Activated CD4-positive, alpha-beta T cell treated with anti-CD3 and anti-CD28 coated beads for 24 hours (primary cell): ENCODE measurements at regions not wholly inside any gene's neighbourhood (a gene's known extent, or its start where the extent isn't known, plus 50 kb on each side); places are given as distances from the start of the nearest gene placed in this dataset.
"Not testable (repeated sequence)": the region's sequence is repeated elsewhere in the genome, so short reads cannot be mapped to it uniquely, and the experiment has no call there.

Experiments
- DNase-seq, 2 donors: peaks; one replicate each; pipeline ENCODE4 v3.0.0-alpha.2; 2020; ENCODE audit warnings: low read depth in 2 of 2

GRCh38 chr4:126338548-126338947, 1023.8 kb downstream of the FAT4 start:
- no peak for DNase-seq

- DNase-seq = no peak
Observed at GRCh38 chr4:126341927-126342326, 1027.2 kb downstream of the FAT4 start.

- DNase-seq = no peak
Observed at GRCh38 chr4:126344472-126344871, 1029.7 kb downstream of the FAT4 start.

GRCh38 chr4:126346654-126347053, 1031.9 kb downstream of the FAT4 start:
- DNase-seq = no peak

- DNase-seq = no peak
Observed at GRCh38 chr4:126354784-126355183, 1040.0 kb downstream of the FAT4 start.

- no peak for DNase-seq
Observed at GRCh38 chr4:126358041-126358440, 1043.3 kb downstream of the FAT4 start.

GRCh38 chr4:126361287-126361686, 1046.5 kb downstream of the FAT4 start:
- DNase-seq = no peak

GRCh38 chr4:126364311-126364911, 1049.7 kb downstream of the FAT4 start:
- DNase-seq = no peak

- no peak for DNase-seq
Observed at GRCh38 chr4:126369076-126369475, 1054.3 kb downstream of the FAT4 start.

- no peak for DNase-seq
Observed at GRCh38 chr4:126372634-126373033, 1057.9 kb downstream of the FAT4 start.

- no peak for DNase-seq
Observed at GRCh38 chr4:126375462-126376054, 1060.8 kb downstream of the FAT4 start.

GRCh38 chr4:126385954-126386353, 1071.2 kb downstream of the FAT4 start:
- no peak for DNase-seq

GRCh38 chr4:126386512-126386911, 1071.8 kb downstream of the FAT4 start:
- no peak for DNase-seq

GRCh38 chr4:126395664-126396063, 1080.9 kb downstream of the FAT4 start:
- DNase-seq = no peak

- no peak for DNase-seq
Observed at GRCh38 chr4:126396121-126396520, 1081.4 kb downstream of the FAT4 start.

- DNase-seq = no peak
Observed at GRCh38 chr4:126396703-126397102, 1081.9 kb downstream of the FAT4 start.

- DNase-seq = no peak
Observed at GRCh38 chr4:126404549-126404948, 1089.8 kb downstream of the FAT4 start.

GRCh38 chr4:126405369-126405982, 1090.7 kb downstream of the FAT4 start:
- DNase-seq = no peak

- DNase-seq = no peak
Observed at GRCh38 chr4:126409746-126410145, 1095.0 kb downstream of the FAT4 start.

- DNase-seq = no peak
Observed at GRCh38 chr4:126411047-126411446, 1096.3 kb downstream of the FAT4 start.

- DNase-seq = not testable (repeated sequence)
Observed at GRCh38 chr4:126412310-126412709, 1097.6 kb downstream of the FAT4 start.

GRCh38 chr4:126414741-126415140, 1100.0 kb downstream of the FAT4 start:
- no peak for DNase-seq

GRCh38 chr4:126419266-126419665, 1104.5 kb downstream of the FAT4 start:
- DNase-seq = no peak
